GM18909 (cell line): ENCODE measurements at regions not wholly inside any gene's neighbourhood (a gene's known extent, or its start where the extent isn't known, plus 50 kb on each side); places are given as distances from the start of the nearest gene placed in this dataset.

ENCODE experiments used
- ATAC-seq: cut with Tn5 transposase; IDR thresholded peaks from one replicate; pipeline ENCODE4 v1.9.1; 2021; ENCODE audit warnings: mild to moderate bottlenecking; ENCODE audit not compliant: unreplicated experiment, poor library complexity

GRCh38 chr7:79882922-79883321 lies 251.7 kb upstream of the GNAI1 start:
- ATAC-seq = no peak

- ATAC-seq = no peak
Measured at GRCh38 chr7:79880312-79880711, 254.3 kb upstream of the GNAI1 start.

- ATAC-seq = no peak
Measured at GRCh38 chr7:79877874-79878465, 256.7 kb upstream of the GNAI1 start.

- no peak for ATAC-seq
Measured at GRCh38 chr7:79876848-79877252, 257.8 kb upstream of the GNAI1 start.

- no peak for ATAC-seq
Measured at GRCh38 chr7:79874797-79875196, 259.8 kb upstream of the GNAI1 start.

- ATAC-seq = no peak
Measured at GRCh38 chr7:79872176-79872575, 262.5 kb upstream of the GNAI1 start.

- no peak for ATAC-seq
Measured at GRCh38 chr7:79868010-79868409, 266.6 kb upstream of the GNAI1 start.

GRCh38 chr7:79862447-79863210 lies 272.0 kb upstream of the GNAI1 start:
- no peak for ATAC-seq

GRCh38 chr7:79855172-79855571 lies 279.5 kb upstream of the GNAI1 start:
- no peak for ATAC-seq

GRCh38 chr7:79854621-79855020 lies 280.0 kb upstream of the GNAI1 start:
- ATAC-seq = no peak

GRCh38 chr7:79837915-79838314 lies 296.7 kb upstream of the GNAI1 start:
- no peak for ATAC-seq

- ATAC-seq = no peak
Measured at GRCh38 chr7:79833616-79834015, 301.0 kb upstream of the GNAI1 start.

- ATAC-seq = no peak
Measured at GRCh38 chr7:79828866-79829265, 305.8 kb upstream of the GNAI1 start.

GRCh38 chr7:79823246-79823951 lies 311.2 kb upstream of the GNAI1 start:
- ATAC-seq = no peak

GRCh38 chr7:79822620-79823240 lies 311.9 kb upstream of the GNAI1 start:
- ATAC-seq = no peak

- ATAC-seq = no peak
Measured at GRCh38 chr7:79820387-79820786, 314.2 kb upstream of the GNAI1 start.

GRCh38 chr7:79810916-79811315 lies 323.7 kb upstream of the GNAI1 start:
- ATAC-seq = no peak

GRCh38 chr7:79806161-79806734 lies 328.4 kb upstream of the GNAI1 start:
- no peak for ATAC-seq

GRCh38 chr7:79790656-79791262 lies 337.3 kb upstream of the MAGI2 start:
- ATAC-seq = no peak

GRCh38 chr7:79789584-79790345 lies 336.3 kb upstream of the MAGI2 start:
- ATAC-seq = no peak
